HUES48 (cell line): ENCODE measurements at regions not wholly inside any gene's neighbourhood (a gene's known extent, or its start where the extent isn't known, plus 50 kb on each side); places are given as distances from the start of the nearest gene placed in this dataset.

Experiments
- H3K27ac ChIP-seq: one replicate; pipeline ENCODE4 v1.7.0; 2013; ENCODE audit warnings: low read depth, low read length, inconsistent platforms
- H3K27me3 ChIP-seq: 2 replicates; pipeline ENCODE4 v1.6.1; 2013; ENCODE audit warnings: mild to moderate bottlenecking, low read length; ENCODE audit not compliant: control insufficient read depth, insufficient read depth
- H3K36me3 ChIP-seq: 2 replicates; pipeline ENCODE4 v1.6.1; 2013; ENCODE audit warnings: low read length; ENCODE audit not compliant: control insufficient read depth, insufficient read depth
- H3K4me1 ChIP-seq: 2 replicates; pipeline ENCODE4 v1.6.1; 2013; ENCODE audit warnings: mild to moderate bottlenecking, low read length; ENCODE audit not compliant: control insufficient read depth, insufficient read depth
- H3K4me3 ChIP-seq: 2 replicates; pipeline ENCODE4 v1.5.1; 2013; ENCODE audit warnings: mild to moderate bottlenecking, low read depth, low read length
- H3K9ac ChIP-seq: 2 replicates; pipeline ENCODE4 v1.6.1; 2013; ENCODE audit warnings: mild to moderate bottlenecking, low read depth, low read length, moderate library complexity
- H3K9me3 ChIP-seq: 2 replicates; pipeline ENCODE4 v1.6.1; 2013; ENCODE audit warnings: low read length; ENCODE audit not compliant: control insufficient read depth, insufficient read depth

DNA sequence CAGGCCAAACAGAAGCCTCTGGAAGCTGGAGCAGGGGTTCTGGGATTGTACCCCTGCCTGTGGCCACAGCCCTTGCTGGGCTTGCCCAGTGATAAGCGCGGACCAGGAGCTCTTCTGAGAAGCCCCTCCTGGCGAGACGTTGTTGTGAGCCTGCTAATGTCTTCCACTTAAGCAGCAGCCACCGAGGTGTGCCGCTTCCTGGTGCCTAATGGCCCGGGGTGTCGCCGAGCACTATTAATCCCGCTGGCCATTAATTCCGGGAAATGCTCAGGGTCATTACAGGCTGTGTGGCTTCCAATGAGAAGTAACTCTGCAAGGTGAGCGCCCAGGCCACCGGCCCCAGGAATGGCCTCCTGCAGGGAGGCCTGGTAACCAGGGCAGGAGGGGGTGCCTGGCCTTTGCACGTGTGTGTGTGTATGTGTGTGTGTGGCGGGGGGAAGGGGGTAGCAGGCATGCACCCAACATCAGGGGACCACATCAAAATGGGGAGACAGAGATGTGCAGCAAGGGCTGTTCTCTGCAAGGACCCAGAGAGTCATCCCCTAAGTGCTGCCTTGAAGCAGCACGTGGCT is 175.0 kb downstream of the URI1 start:
- H3K9ac ChIP-seq = no peak overlapping the region
- H3K9me3 ChIP-seq = no peaks in the 10 kb centered on the region
- no peaks in the 10 kb centered on the region for H3K27me3 ChIP-seq
- no peak overlapping the region for H3K27ac ChIP-seq
- no peak overlapping the region for H3K4me3 ChIP-seq
- no peaks in the 10 kb centered on the region for H3K4me1 ChIP-seq
- no peaks in the 10 kb centered on the region for H3K36me3 ChIP-seq

DNA sequence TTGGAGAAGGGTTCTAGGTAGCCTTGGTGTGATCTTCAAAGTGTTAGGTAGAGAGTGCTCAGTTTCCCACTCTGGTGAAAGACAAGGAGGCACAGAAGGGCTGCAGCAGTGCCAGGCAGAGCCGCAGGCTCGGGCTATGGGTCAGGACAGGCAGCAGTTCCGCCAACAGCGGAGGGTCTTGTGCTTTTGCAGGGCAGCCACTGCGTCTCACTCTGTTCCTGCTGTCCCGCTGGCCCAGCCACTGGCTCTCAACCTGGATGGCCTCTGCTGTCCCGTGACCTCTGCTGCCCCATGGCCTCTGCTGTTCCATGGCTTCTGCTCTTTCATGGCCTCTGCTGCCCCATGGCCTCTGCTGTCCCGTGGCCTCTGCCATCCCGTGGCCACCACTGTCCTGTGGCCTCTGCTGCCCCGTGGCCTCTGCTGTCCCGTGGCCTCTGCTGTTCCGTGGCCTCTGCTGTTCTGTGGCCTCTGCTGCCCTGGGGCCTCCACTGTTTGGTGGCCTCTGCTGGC is 175.7 kb downstream of the URI1 start:
- Histone ChIP-seq H3K36me3 (no peaks in the 10 kb centered on the region), H3K9me3 (no peaks in the 10 kb centered on the region), H3K27ac (no peak overlapping the region), H3K4me3 (no peak overlapping the region), H3K27me3 (no peaks in the 10 kb centered on the region), H3K4me1 (no peaks in the 10 kb centered on the region), H3K9ac (no peak overlapping the region)

DNA sequence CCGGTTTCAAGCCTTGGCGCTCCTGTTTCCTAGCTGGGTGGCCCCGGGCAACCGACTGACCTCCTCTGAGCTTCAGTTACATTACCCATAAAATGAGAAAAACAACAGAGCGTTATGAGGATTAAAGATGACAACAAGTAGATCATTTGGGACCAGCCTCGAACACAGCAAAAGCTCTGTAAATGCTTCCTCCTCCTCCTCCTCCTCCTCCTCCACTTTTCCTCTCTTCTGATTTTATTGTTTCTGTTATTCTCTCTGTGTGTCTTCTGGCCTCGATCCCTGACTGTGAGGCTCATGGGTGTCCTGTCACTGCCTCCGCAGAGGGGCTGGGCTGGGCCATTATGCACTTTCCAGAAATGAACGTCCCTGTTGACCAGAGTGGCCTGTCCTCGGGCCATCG is 176.2 kb downstream of the URI1 start:
- Histone ChIP-seq H3K36me3 (no peaks in the 10 kb centered on the region), H3K4me3 (no peak overlapping the region), H3K27ac (no peak overlapping the region), H3K4me1 (no peaks in the 10 kb centered on the region), H3K9ac (no peak overlapping the region), H3K9me3 (no peaks in the 10 kb centered on the region), H3K27me3 (no peaks in the 10 kb centered on the region)

DNA sequence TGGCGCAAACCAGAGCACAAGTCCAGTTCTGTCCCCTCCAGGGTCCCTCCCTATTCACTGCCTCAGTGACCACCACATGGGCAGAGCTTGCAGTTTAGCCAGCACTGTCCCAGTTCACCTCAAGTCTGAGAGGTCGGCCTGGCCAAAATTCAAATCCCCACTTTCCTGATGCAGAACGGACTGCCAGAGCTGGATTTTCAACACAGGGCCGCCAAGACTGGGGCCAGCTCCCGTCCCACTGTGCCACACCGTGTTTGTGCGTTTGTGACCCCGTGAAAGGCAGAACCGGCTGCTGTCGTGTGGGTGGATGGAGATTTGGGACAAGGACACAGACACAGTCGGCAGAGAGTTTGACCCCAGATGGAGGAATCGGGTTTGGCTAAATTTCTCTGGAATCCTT is 176.7 kb downstream of the URI1 start:
- Histone ChIP-seq H3K27me3 (no peaks in the 10 kb centered on the region), H3K27ac (no peak overlapping the region), H3K4me1 (no peaks in the 10 kb centered on the region), H3K36me3 (no peaks in the 10 kb centered on the region), H3K4me3 (no peak overlapping the region), H3K9ac (no peak overlapping the region), H3K9me3 (no peaks in the 10 kb centered on the region)

DNA sequence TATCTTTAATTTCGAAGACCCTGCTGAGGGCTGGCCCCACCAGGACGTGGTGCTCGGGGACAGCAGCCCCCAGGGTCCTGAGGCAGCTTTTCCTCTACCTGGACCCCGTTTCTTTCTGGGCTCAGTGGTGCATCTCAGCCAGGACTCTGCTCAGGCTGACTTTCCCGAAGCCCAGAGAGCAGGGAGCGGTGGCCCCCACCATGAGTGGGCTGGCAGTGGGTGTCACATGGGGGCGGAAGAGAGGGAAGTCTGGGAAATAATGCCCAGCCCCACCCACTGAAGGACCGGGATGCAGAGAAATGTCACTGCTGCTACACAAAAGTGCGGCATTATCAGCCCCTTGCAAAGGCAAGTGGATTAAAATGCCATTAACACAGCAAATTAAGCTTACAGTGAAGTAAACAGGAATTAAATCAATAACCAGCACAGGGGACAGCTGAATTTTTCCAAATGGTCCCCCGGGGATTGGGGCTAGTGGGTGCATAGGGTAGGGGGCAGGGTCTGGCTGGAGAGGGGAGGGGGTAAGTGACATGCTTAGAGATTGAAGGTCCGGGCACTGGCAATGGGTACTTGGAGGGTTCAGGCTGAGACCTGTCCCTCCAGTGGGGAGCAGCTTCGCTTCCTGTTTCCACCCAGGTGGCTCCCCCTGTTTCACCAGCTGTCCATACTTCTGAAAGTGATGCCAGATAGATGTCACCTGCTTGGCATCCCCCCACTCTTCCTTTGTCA is 177.3 kb downstream of the URI1 start:
- H3K36me3 ChIP-seq = no peaks in the 10 kb centered on the region
- no peaks in the 10 kb centered on the region for H3K4me1 ChIP-seq
- H3K9ac ChIP-seq = no peak overlapping the region
- no peaks in the 10 kb centered on the region for H3K9me3 ChIP-seq
- H3K4me3 ChIP-seq = no peak overlapping the region
- no peaks in the 10 kb centered on the region for H3K27me3 ChIP-seq
- no peak overlapping the region for H3K27ac ChIP-seq

DNA sequence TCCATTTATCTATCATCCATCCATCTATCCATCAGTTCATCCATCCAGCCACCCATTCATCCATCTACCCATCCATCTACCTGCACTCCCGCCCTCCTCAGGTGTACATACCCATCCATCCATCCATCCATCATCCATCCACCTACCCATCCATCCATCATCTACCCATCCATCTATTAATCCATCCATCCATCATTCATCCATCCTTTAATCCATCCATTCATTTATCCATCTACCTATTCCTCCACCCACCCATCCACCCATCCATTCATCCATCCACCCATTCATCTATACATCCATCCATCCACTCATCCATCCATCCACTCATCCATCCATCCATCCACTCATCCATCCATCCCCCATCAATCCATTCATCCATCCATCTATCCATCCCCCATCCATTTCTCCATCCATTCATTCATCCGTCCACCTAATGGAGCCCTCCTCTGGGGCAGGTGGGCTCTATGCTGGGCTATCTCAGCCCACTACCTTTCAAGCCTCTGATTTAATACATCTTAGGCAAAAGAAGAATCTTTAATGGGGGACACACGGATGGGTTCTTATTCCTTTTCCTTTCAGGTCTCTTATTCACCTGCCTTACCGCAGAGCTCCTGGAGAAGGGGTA is 178.9 kb downstream of the URI1 start:
- no peaks in the 10 kb centered on the region for H3K27me3 ChIP-seq

DNA sequence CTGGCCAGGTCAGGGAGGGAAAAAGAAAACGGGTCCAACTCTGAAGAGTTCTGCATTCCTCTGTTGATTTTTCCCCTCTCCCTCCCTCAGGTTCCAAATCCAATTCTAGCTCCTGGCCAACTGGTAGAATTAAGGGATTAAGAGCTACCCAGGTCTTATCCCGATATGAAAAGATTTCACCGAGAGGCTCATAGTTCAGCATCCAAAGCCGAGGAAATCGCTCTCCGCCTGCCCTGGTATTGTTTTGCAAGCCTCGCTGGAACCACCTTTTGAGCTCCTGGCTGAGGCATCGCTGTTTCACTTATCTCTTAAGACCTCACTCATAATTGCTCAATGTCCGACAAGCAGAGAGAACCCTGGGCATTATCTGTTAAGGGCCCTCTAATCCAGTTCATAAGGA is 180.4 kb downstream of the URI1 start:
- no peaks in the 10 kb centered on the region for H3K4me1 ChIP-seq
- H3K27ac ChIP-seq = no peak overlapping the region
- no peak overlapping the region for H3K4me3 ChIP-seq
- H3K27me3 ChIP-seq = no peaks in the 10 kb centered on the region
- no peaks in the 10 kb centered on the region for H3K9me3 ChIP-seq
- H3K9ac ChIP-seq = no peak overlapping the region
- H3K36me3 ChIP-seq = no peaks in the 10 kb centered on the region

More for the DNA sequence above, 178.9 kb downstream of the URI1 start:
- Histone ChIP-seq H3K9ac (no peak overlapping the region), H3K9me3 (no peaks in the 10 kb centered on the region), H3K36me3 (no peaks in the 10 kb centered on the region), H3K4me1 (no peaks in the 10 kb centered on the region), H3K4me3 (no peak overlapping the region), H3K27ac (no peak overlapping the region)

DNA sequence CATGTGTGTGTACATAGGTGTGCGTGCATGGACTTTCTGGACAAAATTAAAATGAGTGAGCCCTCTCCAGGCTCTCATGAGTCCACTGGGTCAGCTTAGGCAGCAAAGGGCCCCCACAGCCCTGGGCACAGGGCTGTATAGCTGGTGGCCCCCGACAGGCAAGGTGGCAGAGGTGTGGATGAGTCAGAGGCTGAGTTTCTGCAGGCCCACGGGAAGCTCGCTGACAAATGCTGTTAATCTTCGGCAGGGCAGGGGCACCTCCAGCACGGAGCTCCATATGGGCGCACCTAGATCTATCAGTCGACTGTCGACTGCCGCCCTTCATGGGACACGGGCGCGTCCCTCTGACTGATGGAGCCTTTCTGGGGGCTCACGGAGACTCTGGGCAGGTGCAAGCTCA is 181.1 kb downstream of the URI1 start:
- H3K27ac ChIP-seq = no peak overlapping the region
- H3K9ac ChIP-seq = no peak overlapping the region
- no peaks in the 10 kb centered on the region for H3K27me3 ChIP-seq
- H3K4me1 ChIP-seq = no peaks in the 10 kb centered on the region
- no peaks in the 10 kb centered on the region for H3K36me3 ChIP-seq
- H3K4me3 ChIP-seq = no peak overlapping the region
- H3K9me3 ChIP-seq = no peaks in the 10 kb centered on the region

DNA sequence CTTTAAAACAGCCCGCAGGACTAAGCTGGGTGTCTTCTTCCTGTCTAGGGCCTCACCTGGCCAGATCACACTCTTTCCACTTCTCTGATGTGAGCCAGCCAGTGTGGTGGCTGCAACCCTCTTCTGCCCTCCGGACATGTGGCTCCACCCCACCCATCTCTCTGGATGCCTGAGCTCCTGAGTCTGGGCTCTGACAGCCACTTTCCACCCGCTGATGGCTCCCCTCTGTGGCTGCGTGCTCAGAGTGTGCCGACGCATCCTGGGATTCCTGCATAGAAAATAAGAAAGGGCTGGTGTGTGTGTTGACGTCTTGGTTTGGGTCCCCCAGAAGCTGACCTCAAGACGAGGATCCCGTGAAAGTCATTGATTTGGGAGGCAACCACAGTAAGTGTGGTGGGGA is 181.6 kb downstream of the URI1 start:
- H3K27ac ChIP-seq = no peak overlapping the region
- H3K4me3 ChIP-seq = no peak overlapping the region
- H3K27me3 ChIP-seq = no peaks in the 10 kb centered on the region
- H3K9me3 ChIP-seq = no peaks in the 10 kb centered on the region
- no peak overlapping the region for H3K9ac ChIP-seq
- no peaks in the 10 kb centered on the region for H3K4me1 ChIP-seq
- H3K36me3 ChIP-seq = no peaks in the 10 kb centered on the region

DNA sequence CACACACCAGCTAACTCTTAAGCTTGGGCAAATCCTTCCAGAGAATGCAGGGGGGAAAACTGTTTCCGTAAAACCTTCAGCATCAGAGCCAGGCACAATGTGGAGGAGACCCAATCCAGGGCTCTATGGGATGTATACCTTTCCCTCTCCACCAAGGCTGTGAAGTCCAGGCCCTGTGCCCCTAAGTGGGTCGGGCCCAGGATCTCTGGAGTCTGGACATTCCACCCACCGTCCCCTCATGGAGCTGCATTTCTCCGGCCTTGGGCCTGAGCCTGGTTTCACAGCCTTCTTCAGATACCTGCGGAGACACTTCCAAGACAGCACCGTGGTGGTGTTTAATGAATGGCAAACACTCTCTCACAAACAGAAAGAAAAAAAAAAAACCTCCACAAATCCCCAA is 186.2 kb downstream of the URI1 start:
- no peak overlapping the region for H3K4me3 ChIP-seq
- no peaks in the 10 kb centered on the region for H3K9me3 ChIP-seq
- H3K4me1 ChIP-seq = no peaks in the 10 kb centered on the region
- H3K9ac ChIP-seq = no peak overlapping the region
- no peaks in the 10 kb centered on the region for H3K36me3 ChIP-seq
- H3K27ac ChIP-seq = no peak overlapping the region
- no peaks in the 10 kb centered on the region for H3K27me3 ChIP-seq

DNA sequence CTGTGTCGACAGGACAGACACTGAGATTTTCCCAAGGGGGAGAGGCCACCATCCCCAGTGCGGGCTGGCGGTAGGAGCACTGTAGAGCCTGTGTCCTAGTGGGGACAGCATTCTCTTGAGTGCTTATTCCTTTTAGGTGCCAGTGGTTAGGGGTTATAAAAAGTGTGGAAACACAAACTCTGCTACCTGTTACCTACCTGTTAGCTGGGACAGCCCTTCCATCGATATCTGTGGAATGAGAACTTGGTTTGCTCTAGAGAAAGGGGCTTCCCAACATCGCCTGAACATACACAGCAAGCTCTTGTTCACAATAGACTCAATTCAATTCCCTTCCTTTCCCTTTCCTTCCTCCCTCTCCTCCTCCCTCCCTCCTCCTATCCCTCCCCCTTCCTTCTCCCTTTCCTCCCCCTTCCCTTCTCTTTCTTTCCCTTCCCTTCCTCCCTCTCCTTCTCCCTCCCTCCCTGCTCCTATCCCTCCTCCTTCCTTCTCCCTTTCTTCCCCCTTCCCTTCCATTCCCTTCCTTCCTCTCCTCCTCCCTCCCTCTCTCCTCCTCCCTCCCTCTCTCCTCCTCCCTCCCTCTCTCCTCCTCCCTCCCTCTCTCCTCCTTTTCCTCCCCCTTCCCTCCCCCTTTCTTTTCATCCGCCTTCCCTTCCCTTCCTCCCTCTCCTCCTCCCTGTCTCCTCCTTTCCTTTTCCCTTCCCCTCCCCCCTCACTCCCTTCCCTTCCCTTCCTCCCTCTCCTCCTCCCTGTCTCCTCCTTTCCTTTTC is 188.5 kb downstream of the URI1 start:
- Histone ChIP-seq H3K4me1 (no peaks in the 10 kb centered on the region), H3K27ac (no peak overlapping the region), H3K4me3 (no peak overlapping the region), H3K9ac (no peak overlapping the region), H3K36me3 (no peaks in the 10 kb centered on the region), H3K9me3 (no peaks in the 10 kb centered on the region), H3K27me3 (no peaks in the 10 kb centered on the region)
